H9 (cell line): ENCODE measurements at regions not wholly inside any gene's neighbourhood (a gene's known extent, or its start where the extent isn't known, plus 50 kb on each side); places are given as distances from the start of the nearest gene placed in this dataset.

Source experiments
- DNase-seq: peaks from one replicate; pipeline ENCODE4 v3.0.0-alpha.2; 2017
- H2AFZ ChIP-seq: one replicate; pipeline ENCODE4 v1.6.1; 2013; ENCODE audit warnings: mild to moderate bottlenecking, low read length, control low read depth, moderate library complexity
- H2AK5ac ChIP-seq: 2 replicates; pipeline ENCODE4 v1.6.1; 2013; ENCODE audit warnings: low read length, control low read depth, mixed read lengths; ENCODE audit not compliant: insufficient read length
- H2BK120ac ChIP-seq: one replicate; pipeline ENCODE4 v1.6.1; 2013; ENCODE audit warnings: low read depth, mild to moderate bottlenecking, low read length, control low read depth, inconsistent platforms; ENCODE audit not compliant: poor library complexity, severe bottlenecking
- H2BK12ac ChIP-seq: 2 replicates; pipeline ENCODE4 v1.6.1; 2013; ENCODE audit warnings: low read length, control low read depth, mixed read lengths, low read depth; ENCODE audit not compliant: insufficient read length
- H2BK15ac ChIP-seq: 2 replicates; pipeline ENCODE4 v1.6.1; 2013; ENCODE audit warnings: low read depth, low read length, control low read depth
- H2BK20ac ChIP-seq: one replicate; pipeline ENCODE4 v1.6.1; 2013; ENCODE audit warnings: low read depth, mild to moderate bottlenecking, low read length, control low read depth, inconsistent platforms; ENCODE audit not compliant: poor library complexity, severe bottlenecking
- H2BK5ac ChIP-seq: 2 replicates; pipeline ENCODE4 v1.6.1; 2013; ENCODE audit warnings: low read length, control low read depth, mixed read lengths; ENCODE audit not compliant: insufficient read length
- H3K14ac ChIP-seq: 2 replicates; pipeline ENCODE4 v1.6.1; 2013; ENCODE audit warnings: low read length, control low read depth; ENCODE audit not compliant: insufficient read depth
- H3K18ac ChIP-seq: 2 replicates; pipeline ENCODE4 v1.6.1; 2013; ENCODE audit warnings: low read depth, mild to moderate bottlenecking, mixed read lengths, low read length, control low read depth; ENCODE audit not compliant: insufficient read length
- H3K23ac ChIP-seq: 2 replicates; pipeline ENCODE4 v1.6.1; 2013; ENCODE audit warnings: low read length, control low read depth, mixed read lengths, low read depth; ENCODE audit not compliant: insufficient read length
- H3K23me2 ChIP-seq: 2 replicates; pipeline ENCODE4 v1.6.1; 2013; ENCODE audit warnings: low read depth, mild to moderate bottlenecking, mixed read lengths, low read length, control low read depth; ENCODE audit not compliant: insufficient read length, poor library complexity, severe bottlenecking
- H3K27ac ChIP-seq: 2 replicates; pipeline ENCODE4 v1.5.1; 2013; ENCODE audit warnings: low read length, control low read depth, mixed read lengths, low read depth; ENCODE audit not compliant: insufficient read length
- H3K27me3 ChIP-seq: 2 replicates; pipeline ENCODE4 v1.6.1; 2013; ENCODE audit warnings: low read length, control low read depth, inconsistent platforms; ENCODE audit not compliant: insufficient read depth
- H3K4ac ChIP-seq: 2 replicates; pipeline ENCODE4 v1.6.1; 2013; ENCODE audit warnings: low read depth, mild to moderate bottlenecking, control low read depth, inconsistent platforms, low read length, moderate library complexity
- H3K4me1 ChIP-seq: 2 replicates; pipeline ENCODE4 v1.6.1; 2013; ENCODE audit warnings: low read length, control low read depth, inconsistent platforms; ENCODE audit not compliant: insufficient read depth
- H3K4me2 ChIP-seq: 2 replicates; pipeline ENCODE4 v1.6.1; 2013; ENCODE audit warnings: low read length, control low read depth, mixed read lengths; ENCODE audit not compliant: insufficient read length, insufficient read depth
- H3K56ac ChIP-seq: 2 replicates; pipeline ENCODE4 v1.6.1; 2013; ENCODE audit warnings: low read depth, mild to moderate bottlenecking, mixed read lengths, low read length, control low read depth; ENCODE audit not compliant: insufficient read length
- H3K79me1 ChIP-seq: 2 replicates; pipeline ENCODE4 v1.6.1; 2013; ENCODE audit warnings: low read depth, mild to moderate bottlenecking, moderate library complexity, low read length, control low read depth, inconsistent platforms; ENCODE audit not compliant: insufficient read depth, poor library complexity, severe bottlenecking
- H3K79me2 ChIP-seq: 2 replicates; pipeline ENCODE4 v1.6.1; 2013; ENCODE audit warnings: low read length, control low read depth, inconsistent platforms; ENCODE audit not compliant: insufficient read depth
- H3K9ac ChIP-seq: 2 replicates; pipeline ENCODE4 v1.6.1; 2013; ENCODE audit warnings: low read length, control low read depth, mixed read lengths; ENCODE audit not compliant: insufficient read length; ENCODE audit errors: extremely low read depth
- H3K9me3 ChIP-seq: one replicate; pipeline ENCODE4 v1.6.1; 2013; ENCODE audit warnings: low read depth, low read length, inconsistent platforms; ENCODE audit not compliant: control insufficient read depth
- H3T11ph ChIP-seq: one replicate; pipeline ENCODE4 v1.6.1; 2013; ENCODE audit warnings: mild to moderate bottlenecking, low read length, control low read depth, inconsistent platforms
- H4K20me1 ChIP-seq: one replicate; pipeline ENCODE4 v1.6.1; 2013; ENCODE audit not compliant: control insufficient read depth, insufficient read length, insufficient read depth
- H4K5ac ChIP-seq: 2 replicates; pipeline ENCODE4 v1.6.1; 2013; ENCODE audit warnings: low read depth, mild to moderate bottlenecking, mixed read lengths, low read length, control low read depth; ENCODE audit not compliant: insufficient read length
- H4K8ac ChIP-seq: replicated peaks from 2 replicates; pipeline ENCODE4 v1.6.1; 2013; ENCODE audit warnings: low read length, control low read depth, mixed read lengths, low read depth; ENCODE audit not compliant: insufficient read length
- H4K91ac ChIP-seq: 2 replicates; pipeline ENCODE4 v1.6.1; 2013; ENCODE audit warnings: low read depth, mild to moderate bottlenecking, moderate library complexity, mixed read lengths, low read length, control low read depth; ENCODE audit not compliant: insufficient read length
- H3K27ac Mint-ChIP-seq, 3 experiments: 2 replicates in 2 of 3; 3 replicates in 1 of 3; pipeline ENCODE4 v1.8.0; 2020 to 2021; ENCODE audit warnings: mixed read lengths in 3 of 3, mild to moderate bottlenecking in 1 of 3, moderate library complexity in 1 of 3
- H3K27me3 Mint-ChIP-seq: 2 replicates; pipeline ENCODE4 v1.8.0; 2021; ENCODE audit warnings: low read depth, mild to moderate bottlenecking, moderate library complexity, mixed read lengths
- H3K36me3 Mint-ChIP-seq, 3 experiments: 2 replicates in 2 of 3; 3 replicates in 1 of 3; pipeline ENCODE4 v1.8.0; 2020 to 2021; ENCODE audit warnings: low read depth in 3 of 3, mixed read lengths in 3 of 3; ENCODE audit not compliant: insufficient read depth in 1 of 3
- H3K4me1 Mint-ChIP-seq, 2 experiments: 2 replicates each; pipeline ENCODE4 v1.8.0; 2020; ENCODE audit warnings: mixed read lengths in 2 of 2
- H3K4me3 Mint-ChIP-seq, 2 experiments: 2 replicates in 1 of 2; 3 replicates in 1 of 2; pipeline ENCODE4 v1.8.0; 2020 to 2021; ENCODE audit warnings: mild to moderate bottlenecking in 2 of 2, mixed read lengths in 2 of 2, moderate library complexity in 1 of 2
- H3K9me3 Mint-ChIP-seq, 2 experiments: 2 replicates in 1 of 2; 3 replicates in 1 of 2; pipeline ENCODE4 v1.8.0; 2020; ENCODE audit warnings: mild to moderate bottlenecking in 2 of 2, mixed read lengths in 2 of 2, moderate library complexity in 1 of 2
- CTCF ChIP-seq: fragments of 200-600 bp; sonication (generic); conservative IDR thresholded peaks from 3 replicates; pipeline ENCODE4 v1.8.0; 2021; ENCODE audit warnings: antibody characterized with exemption, mild to moderate bottlenecking
- WGBS: extraction: QIAGEN DNeasy Blood & Tissue Kit; methylation state at CpG from one replicate; pipeline ENCODE4 v1.1.7; 2013; ENCODE audit warnings: missing lambda C conversion rate, low lambda C conversion rate, mixed read lengths; ENCODE audit not compliant: insufficient read length; ENCODE audit errors: extremely low coverage; 5-methylcytosine and 5-hydroxymethylcytosine counted together

- Mint-ChIP-seq H3K36me3 (no peaks in the 10 kb centered on the region), H3K4me1 (peaks cover 12 to 20% of the 10 kb centered on the region in 2 experiments), H3K27ac (no peak overlapping the region), H3K27me3 (no peaks in the 10 kb centered on the region; the same call in 1 of the 2 replicates), H3K4me3 (no peak overlapping the region), H3K9me3 (no peaks in the 10 kb centered on the region)
- Histone ChIP-seq H3K27me3 (no peaks in the 10 kb centered on the region), H3K9me3 (no peaks in the 10 kb centered on the region), H3K4me2 (no peak overlapping the region), H3K23ac (no peak overlapping the region), H3T11ph (no peak overlapping the region), H2AK5ac (no peak overlapping the region), H3K79me1 (no peaks in the 10 kb centered on the region), H2AFZ (no peak overlapping the region), H3K27ac (no peak overlapping the region), H2BK5ac (no peak overlapping the region), H3K23me2 (no peaks in the 10 kb centered on the region), H2BK12ac (no peak overlapping the region), H3K79me2 (no peaks in the 10 kb centered on the region), H4K91ac (no peak overlapping the region), H2BK120ac (no peak overlapping the region), H3K18ac (no peak overlapping the region), H3K4me1 (no peaks in the 10 kb centered on the region; the same call in 1 of the 2 replicates), H3K14ac (no peak overlapping the region), H3K4ac (no peak overlapping the region), H3K9ac (no peak overlapping the region), H2BK15ac (no peak overlapping the region), H3K56ac (no peak overlapping the region), H2BK20ac (no peak overlapping the region), H4K5ac (no peak overlapping the region), H4K8ac (no peak overlapping the region), H4K20me1 (no peaks in the 10 kb centered on the region)
- DNase-seq = no peak
- no CpG with 5 or more reads among the region's 1 CpG for WGBS
- no peak for TF ChIP-seq CTCF
Observed at GRCh38 chr14:22505309-22505696, 83.7 kb downstream of the DAD1 start.
